EH (cell line): ENCODE measurements at regions not wholly inside any gene's neighbourhood (a gene's known extent, or its start where the extent isn't known, plus 50 kb on each side); places are given as distances from the start of the nearest gene placed in this dataset.

Source experiments
- DNase-seq: peaks from one replicate; pipeline ENCODE4 v3.0.0-alpha.2; 2015; ENCODE audit warnings: low read depth

GRCh38 chr2:15780234-15780633 is 160.1 kb upstream of the MYCN start:
- no peak for DNase-seq

- no peak for DNase-seq
Observed at GRCh38 chr2:15780912-15781574, 159.3 kb upstream of the MYCN start.

GRCh38 chr2:15782009-15782751 is 158.2 kb upstream of the MYCN start:
- DNase-seq, result no peak

GRCh38 chr2:15782769-15783294 is 157.5 kb upstream of the MYCN start:
- DNase-seq, result no peak

GRCh38 chr2:15783489-15783888 is 156.9 kb upstream of the MYCN start:
- DNase-seq, result no peak

- no peak for DNase-seq
Observed at GRCh38 chr2:15784106-15784885, 156.1 kb upstream of the MYCN start.

- DNase-seq, result no peak
Observed at GRCh38 chr2:15784886-15785801, 155.2 kb upstream of the MYCN start.

GRCh38 chr2:15786003-15786654 is 154.2 kb upstream of the MYCN start:
- no peak for DNase-seq

- DNase-seq, result no peak
Observed at GRCh38 chr2:15786901-15787300, 153.4 kb upstream of the MYCN start.

- no peak for DNase-seq
Observed at GRCh38 chr2:15787535-15788454, 152.6 kb upstream of the MYCN start.

GRCh38 chr2:15788455-15788829 is 151.9 kb upstream of the MYCN start:
- no peak for DNase-seq

GRCh38 chr2:15788830-15789229 is 151.5 kb upstream of the MYCN start:
- DNase-seq, result no peak

GRCh38 chr2:15789381-15790062 is 150.8 kb upstream of the MYCN start:
- no peak for DNase-seq

- DNase-seq, result no peak
Observed at GRCh38 chr2:15790326-15790725, 150.0 kb upstream of the MYCN start.

- DNase-seq, result no peak
Observed at GRCh38 chr2:15790838-15791237, 149.5 kb upstream of the MYCN start.

- DNase-seq, result no peak
Observed at GRCh38 chr2:15791294-15791693, 149.1 kb upstream of the MYCN start.

- no peak for DNase-seq
Observed at GRCh38 chr2:15792331-15792730, 148.0 kb upstream of the MYCN start.

- no peak for DNase-seq
Observed at GRCh38 chr2:15793078-15793913, 147.1 kb upstream of the MYCN start.

GRCh38 chr2:15793978-15794377 is 146.4 kb upstream of the MYCN start:
- DNase-seq, result no peak
